RCC 7860 (cell line): ENCODE measurements at regions not wholly inside any gene's neighbourhood (a gene's known extent, or its start where the extent isn't known, plus 50 kb on each side); places are given as distances from the start of the nearest gene placed in this dataset.
A peak's percentile ranks its signal among the peaks of the same experiment; 100 is the strongest.
"Not testable (repeated sequence)": the region's sequence is repeated elsewhere in the genome, so short reads cannot be mapped to it uniquely, and the experiment has no call there.

Experiments used
- DNase-seq: peaks from one replicate; pipeline ENCODE4 v3.0.0-alpha.2; 2015; ENCODE audit warnings: low spot score
- FAIRE-seq: peaks from 2 replicates; lab custom pipeline; 2012; peaks lifted over from hg19 to GRCh38; lab: Jason Lieb, UNC

DNA sequence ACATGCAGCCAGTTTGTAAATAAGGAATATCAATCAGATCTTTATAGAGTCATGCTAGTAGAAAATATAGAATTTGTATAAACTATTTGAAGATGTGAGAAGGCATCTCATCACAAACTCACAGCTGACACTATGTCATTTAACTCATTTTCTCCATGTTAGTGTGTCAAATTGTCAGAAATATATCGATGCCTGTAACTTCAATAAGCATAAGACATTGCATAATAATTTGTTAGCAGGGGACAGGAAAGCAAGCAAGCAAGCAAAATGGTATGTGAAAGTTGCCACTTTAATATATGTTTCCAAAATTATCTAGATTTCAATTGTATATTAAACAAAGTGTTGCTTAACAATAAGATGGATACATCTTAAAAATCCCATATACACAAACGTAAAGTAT lies 571.0 kb downstream of the ARL4A start:
- no peak for FAIRE-seq
- no peak for DNase-seq

DNA sequence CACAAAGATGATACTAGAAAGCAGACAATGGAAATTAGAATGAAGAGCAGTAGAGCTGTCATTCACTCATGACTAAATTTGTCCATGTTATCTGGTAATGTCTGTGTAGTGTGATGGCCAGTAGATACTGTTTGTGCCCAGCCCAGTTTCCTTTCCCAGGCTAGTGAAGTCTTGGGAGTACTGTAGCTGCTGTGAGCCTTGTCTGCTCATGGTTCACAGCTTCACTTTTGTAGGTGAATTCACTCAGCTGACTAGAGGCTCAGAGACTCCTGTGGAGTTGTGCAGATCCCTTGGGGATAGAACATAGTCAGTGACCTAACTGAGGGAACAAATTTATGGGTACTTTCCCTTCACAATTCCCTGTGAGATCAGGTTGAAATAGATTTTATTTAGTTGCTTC lies 572.5 kb downstream of the ARL4A start:
- no peak for FAIRE-seq
- no peak for DNase-seq

DNA sequence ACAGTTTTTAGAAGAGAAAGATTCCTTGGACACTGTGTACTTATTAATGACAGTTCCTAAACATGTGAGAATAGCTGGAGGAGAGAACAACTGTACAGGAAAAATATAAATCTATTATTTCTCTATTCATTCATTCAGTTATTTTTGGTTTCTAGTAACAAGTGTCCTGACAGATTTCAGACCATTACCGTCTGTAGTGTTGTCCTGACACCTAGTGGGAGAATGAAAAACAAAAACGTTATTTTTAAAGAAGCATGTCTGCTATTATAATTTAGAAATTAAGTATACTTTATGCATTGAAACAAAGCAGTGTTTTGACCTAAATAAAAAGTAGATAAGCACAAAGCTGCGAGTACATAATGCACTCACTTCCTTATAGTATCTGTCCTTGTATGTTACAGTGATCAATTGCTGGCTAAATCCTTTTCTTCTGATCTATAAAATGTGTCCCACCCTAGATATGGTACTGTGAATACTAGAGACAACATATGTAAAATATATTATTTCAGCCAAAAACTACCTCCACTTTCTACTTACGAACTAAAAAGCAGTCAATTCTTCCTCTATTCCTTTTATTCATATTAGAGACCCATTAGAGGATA lies 575.6 kb downstream of the ARL4A start:
- DNase-seq (peak; percentile 51), FAIRE-seq (peak; percentile 81)

DNA sequence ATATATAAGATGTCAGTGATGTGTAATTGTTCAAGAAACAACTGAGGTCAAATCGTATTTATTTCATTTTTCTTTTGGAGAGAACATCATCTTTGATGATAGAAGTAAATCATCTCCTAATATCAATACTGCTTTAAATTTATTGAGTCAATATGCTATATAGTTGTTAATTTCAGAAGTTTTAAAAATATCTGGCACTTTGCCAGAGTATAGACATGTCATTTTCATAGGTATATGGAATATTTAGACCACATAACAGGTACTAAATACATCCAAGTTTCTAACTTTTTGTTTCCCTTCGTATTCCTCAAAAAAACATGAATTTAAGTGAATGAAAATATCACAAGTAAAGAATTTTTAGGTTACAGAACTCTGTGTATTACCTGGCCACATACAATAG lies 577.8 kb downstream of the ARL4A start:
- no peak for FAIRE-seq
- no peak for DNase-seq

DNA sequence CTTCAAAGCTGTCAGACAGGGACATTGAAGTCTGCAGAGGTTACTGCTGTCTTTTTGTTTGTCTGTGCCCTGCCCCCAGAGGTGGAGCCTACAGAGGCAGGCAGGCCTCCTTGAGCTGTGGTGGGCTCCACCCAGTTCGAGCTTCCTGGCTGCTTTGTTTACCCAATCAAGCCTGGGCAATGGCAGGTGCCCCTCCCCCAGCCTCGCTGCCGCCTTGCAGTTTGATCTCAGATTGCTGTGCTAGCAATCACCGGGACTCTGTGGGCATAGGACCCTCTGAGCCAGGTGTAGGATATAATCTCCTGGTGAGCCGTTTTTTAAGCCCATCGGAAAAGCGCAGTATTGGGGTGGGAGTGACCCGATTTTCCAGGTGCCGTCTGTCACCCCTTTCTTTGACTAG lies 586.8 kb downstream of the ARL4A start:
- FAIRE-seq = not testable (repeated sequence)

DNA sequence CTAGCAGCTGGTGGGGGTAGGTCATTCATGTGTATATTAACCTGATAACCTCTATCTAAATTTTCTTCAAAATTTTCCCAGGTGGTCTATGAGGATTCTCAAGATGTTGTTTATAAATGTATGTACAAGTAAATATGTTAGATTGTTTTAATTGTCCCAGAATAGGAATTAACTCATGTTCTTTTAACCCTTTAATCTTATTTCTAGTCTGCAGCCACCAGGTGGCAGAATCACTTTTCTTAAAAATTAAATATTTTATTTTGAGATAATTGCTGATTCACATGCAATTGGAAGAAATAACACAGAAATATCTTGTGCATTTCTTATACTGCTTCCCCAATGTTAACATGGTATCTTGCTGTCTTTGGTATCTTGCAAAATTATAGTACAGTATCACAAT lies 589.5 kb downstream of the ARL4A start:
- DNase-seq = no peak
- no peak for FAIRE-seq

More for the DNA sequence above, 586.8 kb downstream of the ARL4A start:
- not testable (repeated sequence) for DNase-seq

DNA sequence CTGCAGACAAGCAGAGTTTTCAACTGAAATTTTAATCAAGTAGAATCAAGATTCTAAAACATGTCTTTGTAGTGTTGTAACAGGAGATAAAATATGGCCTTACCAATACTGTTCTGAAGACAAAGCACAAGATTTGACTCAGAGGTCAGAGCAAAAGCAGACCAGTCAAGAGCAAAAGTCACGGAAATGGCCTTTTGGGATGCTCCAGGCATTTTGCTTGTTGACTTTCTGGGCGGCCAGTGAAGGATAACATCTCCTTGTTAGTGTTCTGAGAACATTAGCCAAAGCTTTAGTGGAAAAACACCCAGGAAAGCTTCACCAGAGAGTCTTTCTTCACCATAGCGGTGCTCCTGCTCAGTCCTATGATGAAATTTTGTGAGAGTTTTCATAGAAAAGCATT lies 590.6 kb downstream of the ARL4A start:
- no peak for FAIRE-seq
- no peak for DNase-seq

DNA sequence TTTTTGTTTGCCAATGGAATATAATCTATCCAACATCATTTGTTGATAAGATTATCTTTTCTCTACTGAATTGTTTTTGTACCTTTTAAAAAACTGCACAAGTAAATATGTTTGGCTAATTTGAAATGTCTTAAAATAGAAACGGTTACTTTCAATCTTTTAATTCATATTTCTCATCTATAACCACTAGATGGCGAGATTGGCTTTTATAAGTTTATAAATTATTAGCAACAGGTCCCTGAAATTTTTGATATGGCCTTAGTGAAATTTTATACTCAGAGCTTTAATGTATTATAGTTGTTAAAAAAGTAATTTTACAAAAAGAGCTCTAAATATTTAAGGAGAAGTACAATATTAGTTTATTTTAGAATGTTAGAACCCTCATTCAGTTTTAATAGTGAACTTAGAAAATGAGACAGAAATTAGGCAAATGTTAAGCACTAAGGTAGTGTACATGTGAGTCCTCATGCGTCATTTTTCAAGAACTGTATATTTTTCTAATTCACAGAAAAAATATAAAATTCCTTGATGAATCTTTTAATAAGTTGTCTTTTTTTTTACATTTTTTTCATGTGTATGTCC lies 592.5 kb downstream of the ARL4A start:
- no peak for DNase-seq
- FAIRE-seq = peak; percentile 90

DNA sequence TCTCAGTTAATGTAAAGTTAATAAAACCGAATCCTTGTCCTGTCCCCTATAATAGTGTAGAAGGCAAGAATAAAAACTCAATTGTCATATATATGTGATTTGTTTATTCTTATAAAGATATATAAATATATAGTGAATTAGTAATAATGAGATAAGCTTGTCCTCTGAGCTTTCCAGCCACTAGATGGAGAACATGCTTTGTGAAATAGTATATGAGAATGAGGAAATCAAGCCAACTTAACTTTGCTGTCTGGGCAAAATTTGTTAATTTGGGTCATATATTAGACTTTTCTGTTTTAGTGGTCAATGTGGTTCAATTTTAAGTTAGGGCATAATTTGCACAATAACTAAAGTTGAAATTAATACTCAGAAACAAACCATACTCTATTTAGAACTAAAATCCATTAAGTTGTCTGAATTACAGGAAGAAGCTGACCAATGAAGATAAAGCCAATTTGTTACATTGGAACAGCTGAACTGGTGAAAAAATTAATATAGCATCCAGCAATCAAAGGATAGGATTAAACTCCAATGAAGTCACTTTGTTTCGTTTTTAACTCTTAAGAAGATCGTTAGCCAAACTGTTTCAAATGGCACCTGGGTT lies 595.0 kb downstream of the ARL4A start:
- FAIRE-seq = no peak

DNA sequence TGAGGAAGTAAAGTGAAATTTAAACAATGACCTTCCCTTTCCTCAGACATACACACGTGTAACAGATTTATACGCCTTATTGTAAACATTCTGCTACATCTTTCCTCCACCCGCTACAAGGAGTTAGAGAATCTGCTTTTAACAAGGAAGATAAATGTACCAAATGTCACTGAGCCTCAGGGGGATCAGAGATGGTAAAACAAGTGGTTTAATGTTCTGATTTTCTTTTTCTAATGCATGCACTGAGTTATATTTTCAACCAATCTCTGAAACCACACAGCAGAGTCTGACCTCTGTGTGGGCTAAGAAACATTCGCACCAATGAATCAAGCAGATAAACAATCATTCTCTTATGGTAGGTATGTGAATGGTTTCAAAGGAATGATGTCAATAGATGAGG lies 599.5 kb downstream of the ARL4A start:
- DNase-seq = no peak
- no peak for FAIRE-seq

More for the DNA sequence above, 595.0 kb downstream of the ARL4A start:
- no peak for DNase-seq

DNA sequence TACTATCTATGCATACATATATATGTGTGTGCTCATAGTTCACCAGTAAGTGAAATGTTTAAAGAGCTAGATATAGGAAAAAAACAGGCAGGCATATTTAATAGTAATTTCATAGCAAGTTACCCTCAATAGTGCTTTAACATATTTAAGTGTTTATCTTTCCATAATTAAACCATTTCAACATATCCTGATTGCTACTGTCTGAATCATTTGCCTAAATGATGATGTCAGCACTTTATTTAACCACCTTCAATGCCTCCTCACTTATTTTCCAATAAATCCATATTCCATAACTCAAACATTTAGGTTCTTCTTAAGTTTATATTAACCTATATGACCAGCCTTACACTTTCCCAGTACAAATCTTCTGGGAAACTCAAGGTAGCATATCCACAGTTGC lies 601.1 kb downstream of the ARL4A start:
- FAIRE-seq = no peak
- no peak for DNase-seq

DNA sequence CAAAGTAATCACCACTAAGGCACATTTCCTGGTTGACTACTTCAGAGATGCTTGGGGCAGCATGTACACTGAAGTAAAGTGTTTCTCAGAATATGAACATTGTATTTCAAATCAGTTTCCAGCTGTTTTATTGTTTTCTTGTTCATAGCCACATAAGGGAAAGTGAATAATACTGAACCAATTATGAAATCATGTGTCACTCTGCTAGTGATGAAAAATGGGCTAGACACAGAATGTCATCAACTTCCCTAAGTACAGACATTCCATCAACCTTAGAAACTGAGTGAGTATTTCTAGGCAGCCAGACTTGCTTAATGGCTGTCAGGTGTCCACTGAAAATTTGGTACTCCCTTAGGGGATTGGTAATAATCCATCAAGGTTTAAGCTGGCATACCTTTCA lies 603.5 kb downstream of the ARL4A start:
- FAIRE-seq (no peak), DNase-seq (no peak)

DNA sequence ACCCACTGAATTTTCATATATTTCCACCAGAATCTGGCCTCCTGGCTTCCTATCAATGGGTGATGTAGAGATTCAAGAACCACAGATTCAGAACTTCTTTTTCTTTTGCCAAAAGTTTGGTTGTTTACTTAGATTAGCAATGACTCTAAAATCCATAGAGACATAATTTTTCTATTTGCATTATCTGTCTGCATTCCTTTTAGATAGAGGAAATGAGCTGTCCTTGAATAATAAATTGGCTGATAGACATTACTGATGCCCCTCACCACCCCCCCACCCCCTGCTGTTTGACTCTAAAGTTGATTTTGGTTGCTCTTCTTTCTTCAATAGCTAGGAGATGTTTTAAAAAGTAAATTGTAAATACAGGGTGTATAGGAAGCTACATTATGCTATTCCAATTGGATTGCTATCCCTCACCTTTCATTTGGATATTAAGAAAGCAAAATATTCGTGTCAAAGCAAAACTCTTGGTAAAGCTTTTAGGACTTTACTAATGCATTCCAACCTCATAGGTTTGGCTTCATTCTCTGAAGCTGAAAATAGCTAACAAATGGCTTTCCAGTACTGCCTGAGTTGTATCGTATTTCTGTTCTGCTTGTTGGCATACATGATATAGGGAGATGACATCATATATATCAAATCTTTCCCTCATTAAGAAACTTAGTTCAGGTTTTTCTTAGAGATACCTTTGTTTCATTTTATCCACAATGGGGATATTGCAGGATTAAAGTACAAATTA lies 606.0 kb downstream of the ARL4A start:
- FAIRE-seq (no peak), DNase-seq (no peak)

DNA sequence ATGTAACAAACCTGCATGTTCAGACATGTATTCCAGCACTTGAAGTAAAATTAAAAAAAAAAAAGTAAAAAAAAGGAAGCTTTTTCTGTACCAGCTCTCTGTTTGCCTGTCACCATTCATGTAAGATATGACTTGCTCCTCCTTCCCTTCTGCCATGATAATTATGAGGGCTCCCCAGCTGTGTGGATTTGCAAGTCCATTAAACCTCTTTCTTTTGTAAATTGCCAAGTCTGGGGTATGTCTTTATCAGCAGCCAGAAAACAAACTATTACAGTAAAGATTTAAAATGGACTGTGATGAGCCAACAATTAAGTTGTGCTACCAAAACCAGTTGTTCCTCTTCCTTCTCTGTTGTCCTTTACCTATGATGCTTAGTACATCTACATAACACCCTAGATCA lies 619.6 kb downstream of the ARL4A start:
- DNase-seq = no peak
- no peak for FAIRE-seq

DNA sequence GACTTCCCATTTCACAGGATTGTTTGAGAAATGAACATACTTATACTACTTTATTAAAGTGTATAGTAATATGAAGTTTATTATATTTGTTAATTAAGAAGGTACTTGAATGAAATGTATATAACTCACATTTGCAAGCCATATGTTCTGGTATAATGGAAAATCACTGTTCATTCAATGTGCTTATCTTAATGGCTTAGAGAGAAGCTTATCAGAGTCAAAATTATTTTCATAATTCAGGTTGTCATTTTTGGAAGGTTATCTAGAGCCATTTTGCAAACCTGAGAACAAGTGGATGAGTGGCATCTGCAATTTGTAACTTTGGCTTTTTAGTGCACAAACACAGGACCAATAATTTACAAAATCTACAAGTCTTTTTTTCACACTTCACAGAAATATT lies 621.0 kb downstream of the ARL4A start:
- DNase-seq (no peak), FAIRE-seq (no peak)

DNA sequence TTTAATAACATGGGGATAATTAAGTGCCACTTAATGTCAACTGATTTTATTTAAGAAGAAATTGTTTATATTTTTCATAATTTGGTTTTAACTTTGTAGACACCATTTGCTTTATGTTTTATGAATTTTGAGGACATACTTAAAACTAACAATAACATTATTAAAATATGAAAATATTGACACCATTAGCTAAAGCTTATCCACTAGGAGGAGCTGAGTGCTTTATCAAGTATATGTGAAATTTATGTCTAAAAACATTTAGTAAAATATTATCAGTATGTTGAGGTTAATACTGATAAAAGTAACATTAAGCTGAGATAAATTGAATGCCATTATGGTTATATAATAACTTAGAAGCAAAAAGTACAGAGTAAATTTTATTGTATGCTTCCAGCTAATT lies 622.1 kb downstream of the ARL4A start:
- peak; percentile 24 for FAIRE-seq

DNA sequence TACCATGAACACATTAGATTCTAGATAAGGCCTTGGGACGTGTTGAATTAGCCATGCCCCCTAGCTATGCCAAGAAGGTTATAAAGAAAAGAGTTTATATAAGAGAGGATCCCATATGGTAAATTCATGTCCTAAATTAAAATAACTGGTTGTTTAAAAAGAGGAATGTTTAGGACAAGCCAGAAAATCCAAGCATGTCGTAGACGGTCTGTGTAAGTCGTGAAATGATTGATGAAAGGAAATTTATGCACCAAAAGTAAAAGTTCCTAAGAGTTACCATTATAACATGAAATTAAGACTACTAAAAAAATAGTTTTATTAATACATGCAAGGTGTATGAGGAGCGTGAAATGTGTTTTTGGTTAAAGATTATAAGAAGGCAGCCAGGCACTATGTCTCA lies 624.9 kb downstream of the ARL4A start:
- FAIRE-seq (no peak), DNase-seq (no peak)

More for the DNA sequence above, 622.1 kb downstream of the ARL4A start:
- no peak for DNase-seq

DNA sequence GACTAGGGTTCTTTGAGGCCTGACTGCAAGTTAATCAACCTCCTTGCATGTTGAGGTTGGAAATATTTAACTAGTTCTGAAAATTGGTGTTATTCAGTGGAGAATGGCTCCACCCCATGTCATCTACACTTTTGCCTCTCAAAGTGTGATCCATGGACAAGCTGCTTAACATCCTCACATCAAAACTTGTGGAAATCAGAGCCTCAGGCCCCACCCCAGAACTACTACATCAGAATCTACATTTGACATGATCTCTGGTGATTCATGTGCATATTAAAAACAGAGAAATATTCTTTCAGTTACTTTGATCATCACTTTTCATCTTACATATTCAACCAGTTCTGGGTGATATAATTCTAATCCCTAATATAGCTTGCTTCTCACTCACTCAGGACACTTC lies 632.9 kb downstream of the ARL4A start:
- FAIRE-seq = no peak
- DNase-seq = no peak

DNA sequence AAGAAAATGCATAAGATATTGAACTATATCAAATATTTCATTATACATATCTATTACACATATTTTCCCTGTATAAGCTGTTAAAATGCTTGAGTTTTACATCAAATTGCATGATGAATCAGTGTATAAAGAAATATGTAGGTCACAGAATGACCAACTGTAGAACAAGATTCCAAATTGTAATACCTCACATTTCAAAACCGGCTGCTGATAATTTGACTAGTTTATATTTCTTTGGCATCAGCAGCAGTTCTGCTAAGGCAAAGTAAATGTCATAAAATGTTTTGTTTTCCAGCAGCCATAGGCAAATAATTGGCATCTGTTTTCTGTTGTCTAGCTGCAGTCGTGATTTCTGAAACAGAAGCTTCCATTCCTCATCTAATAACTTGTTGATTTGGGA lies 633.9 kb downstream of the ARL4A start:
- no peak for FAIRE-seq
- DNase-seq = no peak

DNA sequence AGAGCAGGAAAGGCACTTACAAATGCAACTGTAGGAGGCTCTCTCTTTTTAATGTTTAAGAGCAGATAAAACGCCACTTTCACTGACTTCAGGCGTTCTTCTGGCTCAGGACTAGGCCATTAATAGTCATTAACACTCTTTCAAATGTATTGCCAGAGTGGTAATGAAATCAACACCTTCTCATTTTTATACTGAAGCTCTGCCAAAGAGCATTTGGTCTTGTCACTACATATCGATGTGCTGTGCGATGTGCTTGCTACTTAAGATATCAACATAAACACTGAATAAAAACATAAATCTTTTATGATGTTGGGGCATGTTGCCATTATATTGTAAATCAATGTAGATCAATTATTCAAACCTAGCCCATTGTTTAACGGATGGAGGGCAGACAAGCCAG lies 634.7 kb downstream of the ARL4A start:
- no peak for DNase-seq
- no peak for FAIRE-seq

DNA sequence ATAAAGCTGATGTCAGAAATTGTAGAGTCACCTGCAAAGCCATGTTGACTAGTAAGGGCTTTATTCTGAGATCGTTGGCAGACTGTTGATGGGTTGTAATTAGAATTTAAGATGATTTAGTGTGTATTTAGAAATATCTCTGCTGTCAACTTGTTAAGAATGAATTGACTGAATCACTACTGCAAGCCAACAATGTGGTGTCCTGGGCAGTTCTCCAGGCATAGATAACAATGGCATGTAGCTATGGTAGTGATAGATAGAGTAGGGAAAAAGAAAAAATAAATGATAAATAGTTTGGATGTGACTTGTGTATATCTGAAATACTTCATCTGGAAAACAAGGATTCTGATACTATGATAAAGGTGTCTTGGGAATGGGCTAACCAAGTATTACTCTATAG lies 640.2 kb downstream of the ARL4A start:
- FAIRE-seq (no peak), DNase-seq (no peak)

DNA sequence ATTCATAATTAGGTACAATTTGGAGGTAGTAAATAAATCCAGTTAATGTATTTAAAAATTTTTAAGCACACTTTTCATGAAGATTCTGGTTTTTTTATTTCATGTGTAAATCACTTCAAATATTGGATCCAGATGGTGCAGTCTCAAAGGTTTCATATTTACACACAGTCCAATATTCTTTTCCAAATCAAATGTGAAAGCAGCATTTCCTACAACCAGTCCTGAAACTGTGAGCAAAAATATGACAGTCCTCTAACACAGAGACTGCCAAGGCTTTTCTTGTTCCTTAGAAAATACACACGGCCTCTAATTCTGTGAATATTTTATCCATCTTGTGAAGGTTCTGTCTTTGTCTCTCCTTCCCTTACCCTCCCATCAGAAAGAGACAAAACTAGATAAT lies 645.9 kb downstream of the ARL4A start:
- DNase-seq = no peak
- FAIRE-seq = no peak
